ENCODE measurements at regions not wholly inside any gene's neighbourhood (a gene's known extent, or its start where the extent isn't known, plus 50 kb on each side); places are given as distances from the start of the nearest gene placed in this dataset.

DNA sequence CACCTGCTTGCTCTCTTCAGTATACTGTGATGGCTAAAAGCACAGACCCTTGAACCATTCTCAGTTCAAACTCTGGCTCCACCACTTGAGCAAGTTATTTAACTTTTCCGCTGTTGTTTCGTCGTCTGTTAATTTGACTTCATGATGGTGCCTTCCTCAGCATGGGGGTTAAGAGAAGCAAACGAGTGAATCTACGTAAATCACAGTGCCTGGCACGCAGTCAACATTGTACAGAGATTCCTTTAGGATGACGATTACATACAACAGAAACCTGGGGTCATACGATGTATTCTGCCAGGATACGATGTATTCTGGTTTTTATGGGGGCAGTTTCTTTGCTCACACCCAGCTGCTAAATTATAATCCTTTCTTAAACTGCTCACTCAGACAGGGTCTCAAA, 515.6 kb downstream of the CCDC171 start:
- H3K27ac Mint-ChIP-seq, result no peak overlapping the region
- H3K27me3 Mint-ChIP-seq (ENCODE audit: low read depth), result no peaks in the 10 kb centered on the region
- H3K36me3 Mint-ChIP-seq (ENCODE audit: low read depth), result no peaks in the 10 kb centered on the region
- H3K4me3 Mint-ChIP-seq, result no peak overlapping the region
- peaks cover 8% of the 10 kb centered on the region for H3K9me3 Mint-ChIP-seq
- no peaks in the 10 kb centered on the region for H3K4me1 Mint-ChIP-seq (ENCODE audit: low read depth)

- Mint-ChIP-seq H3K9me3 (peaks cover 8% of the 10 kb centered on the region), H3K27ac (no peak overlapping the region), H3K4me3 (no peak overlapping the region), H3K27me3 (ENCODE audit: low read depth) (no peaks in the 10 kb centered on the region), H3K36me3 (ENCODE audit: low read depth) (no peaks in the 10 kb centered on the region), H3K4me1 (ENCODE audit: low read depth) (no peaks in the 10 kb centered on the region)
Measured at GRCh38 chr9:16069249-16069648, 516.4 kb downstream of the CCDC171 start.

DNA sequence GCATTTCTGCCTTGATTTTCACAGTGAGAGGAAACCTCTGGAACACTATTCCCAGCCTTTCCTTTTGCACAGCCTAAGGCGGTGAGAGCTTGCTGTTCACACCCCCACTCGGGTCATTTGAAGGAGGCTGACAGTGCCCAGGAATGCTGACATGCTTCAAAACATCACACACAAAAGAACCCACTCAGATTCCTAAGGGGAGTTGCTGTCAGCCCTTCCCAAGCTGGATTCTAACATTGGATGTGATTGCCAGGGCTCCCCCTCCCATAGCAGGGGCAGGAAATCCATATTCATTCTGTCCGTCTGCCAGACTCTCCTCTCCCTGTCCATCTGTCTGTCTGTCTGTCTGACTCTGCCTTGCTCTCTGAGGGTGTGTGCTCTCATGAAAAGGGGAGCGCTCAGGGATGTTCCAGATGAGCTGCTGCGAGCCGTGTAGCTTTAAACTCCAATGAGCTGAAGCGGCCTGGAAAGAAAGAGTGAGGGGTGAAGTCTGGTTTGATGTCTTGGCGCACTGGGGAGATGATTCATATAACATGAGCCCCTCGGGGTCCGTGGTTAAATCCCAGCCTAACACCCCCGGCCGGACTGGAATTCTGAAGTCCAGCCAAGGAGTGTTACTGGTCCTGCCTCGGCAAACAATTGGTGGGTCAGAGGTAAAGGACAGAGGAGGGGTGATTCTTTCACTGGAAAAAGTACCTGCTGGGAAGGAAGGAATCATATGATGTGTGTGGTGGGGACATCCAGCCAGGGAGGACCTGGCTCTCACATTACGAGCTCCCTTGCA, 517.0 kb downstream of the CCDC171 start:
- H3K4me3 Mint-ChIP-seq, result no peak overlapping the region
- no peaks in the 10 kb centered on the region for H3K4me1 Mint-ChIP-seq (ENCODE audit: low read depth)
- no peaks in the 10 kb centered on the region for H3K36me3 Mint-ChIP-seq (ENCODE audit: low read depth)
- H3K27ac Mint-ChIP-seq, result no peak overlapping the region
- H3K9me3 Mint-ChIP-seq, result peaks cover 8% of the 10 kb centered on the region
- no peaks in the 10 kb centered on the region for H3K27me3 Mint-ChIP-seq (ENCODE audit: low read depth)

- no peaks in the 10 kb centered on the region for H3K4me1 Mint-ChIP-seq (ENCODE audit: low read depth)
- H3K9me3 Mint-ChIP-seq, result peaks cover 8% of the 10 kb centered on the region
- no peak overlapping the region for H3K4me3 Mint-ChIP-seq
- H3K36me3 Mint-ChIP-seq (ENCODE audit: low read depth), result no peaks in the 10 kb centered on the region
- no peaks in the 10 kb centered on the region for H3K27me3 Mint-ChIP-seq (ENCODE audit: low read depth)
- H3K27ac Mint-ChIP-seq, result no peak overlapping the region
Measured at GRCh38 chr9:16070455-16071145, 517.8 kb downstream of the CCDC171 start.

- H3K4me3 Mint-ChIP-seq, result no peak overlapping the region
- H3K27ac Mint-ChIP-seq, result no peak overlapping the region
- no peaks in the 10 kb centered on the region for H3K36me3 Mint-ChIP-seq (ENCODE audit: low read depth)
- peaks cover 8% of the 10 kb centered on the region for H3K9me3 Mint-ChIP-seq
- no peaks in the 10 kb centered on the region for H3K4me1 Mint-ChIP-seq (ENCODE audit: low read depth)
- H3K27me3 Mint-ChIP-seq (ENCODE audit: low read depth), result no peaks in the 10 kb centered on the region
Measured at GRCh38 chr9:16071400-16071799, 518.6 kb downstream of the CCDC171 start.

DNA sequence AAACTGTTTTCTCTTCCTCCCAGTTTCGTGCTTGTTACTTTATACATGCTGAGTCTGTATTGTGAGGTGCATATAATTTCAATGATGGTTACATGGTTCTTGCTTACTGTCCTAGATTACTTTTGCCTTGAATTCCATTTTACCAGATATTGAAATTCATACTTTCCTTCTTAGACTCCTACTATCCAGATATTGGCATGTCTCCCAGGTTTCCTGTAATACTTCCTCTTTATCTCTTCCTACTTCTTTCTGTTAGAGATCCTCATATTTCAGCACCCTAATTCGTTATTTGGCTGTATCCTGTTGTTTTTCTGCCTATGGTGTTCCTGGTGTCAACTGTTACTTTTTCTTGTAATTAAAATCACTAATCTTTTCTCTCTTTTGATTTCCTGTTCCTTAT, 522.1 kb downstream of the CCDC171 start:
- Mint-ChIP-seq H3K27me3 (ENCODE audit: low read depth) (no peaks in the 10 kb centered on the region), H3K4me1 (ENCODE audit: low read depth) (no peaks in the 10 kb centered on the region), H3K27ac (no peak overlapping the region)

GRCh38 chr9:16075696-16076095, 522.9 kb downstream of the CCDC171 start:
- Mint-ChIP-seq H3K4me3 (no peak overlapping the region), H3K4me1 (ENCODE audit: low read depth) (no peaks in the 10 kb centered on the region), H3K9me3 (no peaks in the 10 kb centered on the region), H3K27me3 (ENCODE audit: low read depth) (no peaks in the 10 kb centered on the region), H3K36me3 (ENCODE audit: low read depth) (no peaks in the 10 kb centered on the region), H3K27ac (no peak overlapping the region)

More for the DNA sequence above, 522.1 kb downstream of the CCDC171 start:
- H3K9me3 Mint-ChIP-seq, result no peaks in the 10 kb centered on the region
- H3K4me3 Mint-ChIP-seq, result no peak overlapping the region
- no peaks in the 10 kb centered on the region for H3K36me3 Mint-ChIP-seq (ENCODE audit: low read depth)

DNA sequence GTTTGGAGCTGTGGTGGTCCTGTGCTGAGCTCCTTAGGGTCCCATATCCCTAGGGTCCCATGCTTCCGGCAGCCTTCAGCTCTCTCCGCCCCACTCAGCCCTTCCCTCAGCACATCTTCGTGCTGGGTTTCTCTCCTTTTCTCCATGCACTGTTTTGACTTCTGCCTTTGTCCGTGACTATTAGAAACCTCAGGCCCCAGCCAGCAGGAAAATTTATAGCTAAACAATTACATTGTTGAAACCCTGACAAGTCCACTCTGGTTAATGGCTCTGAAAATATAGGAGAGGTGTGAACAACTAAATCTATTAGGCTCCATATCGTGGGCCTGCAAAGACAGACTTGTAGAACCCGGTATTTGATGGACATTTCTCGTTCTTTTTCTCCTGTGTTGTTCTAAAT, 523.7 kb downstream of the CCDC171 start:
- no peaks in the 10 kb centered on the region for H3K27me3 Mint-ChIP-seq (ENCODE audit: low read depth)
- H3K27ac Mint-ChIP-seq, result no peak overlapping the region
- H3K4me1 Mint-ChIP-seq (ENCODE audit: low read depth), result no peaks in the 10 kb centered on the region
- H3K36me3 Mint-ChIP-seq (ENCODE audit: low read depth), result no peaks in the 10 kb centered on the region
- no peaks in the 10 kb centered on the region for H3K9me3 Mint-ChIP-seq
- H3K4me3 Mint-ChIP-seq, result no peak overlapping the region

- H3K36me3 Mint-ChIP-seq (ENCODE audit: low read depth), result no peaks in the 10 kb centered on the region
- no peaks in the 10 kb centered on the region for H3K27me3 Mint-ChIP-seq (ENCODE audit: low read depth)
Measured at GRCh38 chr9:16082796-16083195, 530.0 kb downstream of the CCDC171 start.

DNA sequence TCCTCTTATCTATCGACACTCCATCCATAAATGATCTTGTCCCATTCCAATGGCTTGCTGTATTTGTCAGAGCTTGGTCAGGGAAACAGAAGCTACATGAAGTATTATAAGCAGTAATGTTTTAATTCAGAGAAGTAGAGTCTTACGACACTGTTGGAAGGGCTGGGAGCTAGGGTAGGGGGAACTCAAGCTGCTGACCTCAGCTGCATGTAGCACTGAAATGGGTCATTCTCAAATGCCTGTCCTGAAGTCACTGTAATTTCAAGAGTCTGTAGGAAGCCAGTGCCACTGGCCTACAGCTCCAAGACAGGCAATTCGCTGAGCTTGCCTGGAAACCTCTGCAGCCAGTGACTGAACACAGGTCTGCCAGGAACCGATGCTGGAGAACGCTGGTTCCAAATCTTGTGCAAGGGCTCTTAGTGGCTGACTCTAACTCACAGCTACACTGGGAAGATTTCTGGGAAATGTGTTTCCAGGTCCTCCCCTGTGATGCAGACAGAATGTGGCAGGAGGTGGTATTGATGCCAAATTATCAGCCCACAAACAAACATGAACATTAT, 532.4 kb downstream of the CCDC171 start:
- no peak overlapping the region for H3K27ac Mint-ChIP-seq
- H3K4me3 Mint-ChIP-seq, result no peak overlapping the region
- peaks cover 4% of the 10 kb centered on the region for H3K9me3 Mint-ChIP-seq
- no peaks in the 10 kb centered on the region for H3K36me3 Mint-ChIP-seq (ENCODE audit: low read depth)
- H3K27me3 Mint-ChIP-seq (ENCODE audit: low read depth), result no peaks in the 10 kb centered on the region
- H3K4me1 Mint-ChIP-seq (ENCODE audit: low read depth), result no peaks in the 10 kb centered on the region

More at GRCh38 chr9:16082796-16083195, 530.0 kb downstream of the CCDC171 start:
- no peaks in the 10 kb centered on the region for H3K4me1 Mint-ChIP-seq (ENCODE audit: low read depth)
- no peak overlapping the region for H3K4me3 Mint-ChIP-seq
- no peak overlapping the region for H3K27ac Mint-ChIP-seq
- H3K9me3 Mint-ChIP-seq, result peaks cover 4% of the 10 kb centered on the region

GRCh38 chr9:16090907-16091629, 538.2 kb downstream of the CCDC171 start:
- Mint-ChIP-seq H3K27ac (no peak overlapping the region), H3K36me3 (ENCODE audit: low read depth) (no peaks in the 10 kb centered on the region), H3K4me3 (no peak overlapping the region), H3K27me3 (ENCODE audit: low read depth) (no peaks in the 10 kb centered on the region), H3K9me3 (peaks cover 10% of the 10 kb centered on the region), H3K4me1 (ENCODE audit: low read depth) (no peaks in the 10 kb centered on the region)

DNA sequence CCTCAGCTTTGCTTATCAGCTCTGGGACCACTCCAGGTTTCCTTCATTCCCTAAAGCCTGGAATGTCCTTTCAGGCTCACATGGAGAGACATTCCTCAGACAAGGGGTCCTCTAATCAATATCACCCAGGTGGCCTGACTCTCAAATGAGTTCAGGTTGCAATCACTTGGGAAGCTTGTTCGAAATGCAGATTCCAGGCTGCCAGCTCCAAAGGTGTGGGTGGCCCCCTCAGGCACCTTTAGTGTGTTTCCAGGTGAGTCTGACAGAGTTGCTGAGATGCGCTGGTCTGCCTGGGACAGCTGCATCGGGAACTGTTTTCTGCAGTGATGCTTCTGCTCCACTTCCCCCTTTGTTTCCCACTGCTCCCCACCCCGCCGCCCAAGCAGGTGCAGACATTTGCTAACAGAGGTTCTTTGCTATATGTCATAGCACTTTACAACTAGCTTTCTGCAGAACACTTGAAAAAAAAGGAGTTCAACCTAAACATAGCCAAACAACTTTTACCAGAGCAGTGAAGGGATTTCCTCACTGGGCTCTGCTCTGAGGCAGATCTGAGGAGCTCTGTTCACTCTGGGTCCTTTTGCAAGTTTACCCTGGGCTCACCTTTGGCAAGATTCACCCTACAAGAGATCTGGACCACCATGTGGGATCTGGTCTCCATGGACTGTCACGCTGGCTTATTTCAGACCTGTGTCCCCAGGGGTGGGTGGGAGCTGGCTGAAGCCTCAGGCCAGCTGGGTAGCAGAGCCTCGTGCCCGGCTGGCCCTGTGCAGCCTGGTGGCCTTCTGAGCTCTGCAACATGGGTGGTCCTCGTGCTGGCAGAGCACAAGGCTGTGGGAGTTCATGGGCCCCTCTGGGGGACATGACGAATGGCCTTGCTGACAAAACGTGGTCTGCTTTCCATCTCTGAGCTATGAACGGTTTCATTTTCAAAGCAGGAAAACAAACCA, 539.6 kb downstream of the CCDC171 start:
- Mint-ChIP-seq H3K4me3 (no peak overlapping the region), H3K27me3 (ENCODE audit: low read depth) (no peaks in the 10 kb centered on the region), H3K9me3 (peaks cover 12% of the 10 kb centered on the region), H3K36me3 (ENCODE audit: low read depth) (no peaks in the 10 kb centered on the region), H3K27ac (no peak overlapping the region), H3K4me1 (ENCODE audit: low read depth) (peaks cover 2% of the 10 kb centered on the region)

GRCh38 chr9:16098306-16098705, 545.5 kb downstream of the CCDC171 start:
- peaks cover 7% of the 10 kb centered on the region for H3K9me3 Mint-ChIP-seq
- no peak overlapping the region for H3K27ac Mint-ChIP-seq
- no peaks in the 10 kb centered on the region for H3K36me3 Mint-ChIP-seq (ENCODE audit: low read depth)
- no peak overlapping the region for H3K4me3 Mint-ChIP-seq
- no peaks in the 10 kb centered on the region for H3K27me3 Mint-ChIP-seq (ENCODE audit: low read depth)
- peaks cover 2% of the 10 kb centered on the region for H3K4me1 Mint-ChIP-seq (ENCODE audit: low read depth)

All from T-helper 1 cell treated with Interleukin-12 subunit alpha and Interleukin-12 subunit beta and Interleukin-4 antibody, amounts not matched to agents 30 μg/mL and 1 μg/mL, for 36 hours (primary cell).